H9 (cell line): ENCODE measurements at regions not wholly inside any gene's neighbourhood (a gene's known extent, or its start where the extent isn't known, plus 50 kb on each side); places are given as distances from the start of the nearest gene placed in this dataset.

Source experiments
- DNase-seq: peaks from one replicate; pipeline ENCODE4 v3.0.0-alpha.2; 2017
- H2AFZ ChIP-seq: one replicate; pipeline ENCODE4 v1.6.1; 2013; ENCODE audit warnings: mild to moderate bottlenecking, low read length, control low read depth, moderate library complexity
- H2AK5ac ChIP-seq: 2 replicates; pipeline ENCODE4 v1.6.1; 2013; ENCODE audit warnings: low read length, control low read depth, mixed read lengths; ENCODE audit not compliant: insufficient read length
- H2BK120ac ChIP-seq: one replicate; pipeline ENCODE4 v1.6.1; 2013; ENCODE audit warnings: low read depth, mild to moderate bottlenecking, low read length, control low read depth, inconsistent platforms; ENCODE audit not compliant: poor library complexity, severe bottlenecking
- H2BK12ac ChIP-seq: 2 replicates; pipeline ENCODE4 v1.6.1; 2013; ENCODE audit warnings: low read length, control low read depth, mixed read lengths, low read depth; ENCODE audit not compliant: insufficient read length
- H2BK15ac ChIP-seq: 2 replicates; pipeline ENCODE4 v1.6.1; 2013; ENCODE audit warnings: low read depth, low read length, control low read depth
- H2BK20ac ChIP-seq: one replicate; pipeline ENCODE4 v1.6.1; 2013; ENCODE audit warnings: low read depth, mild to moderate bottlenecking, low read length, control low read depth, inconsistent platforms; ENCODE audit not compliant: poor library complexity, severe bottlenecking
- H2BK5ac ChIP-seq: 2 replicates; pipeline ENCODE4 v1.6.1; 2013; ENCODE audit warnings: low read length, control low read depth, mixed read lengths; ENCODE audit not compliant: insufficient read length
- H3K14ac ChIP-seq: 2 replicates; pipeline ENCODE4 v1.6.1; 2013; ENCODE audit warnings: low read length, control low read depth; ENCODE audit not compliant: insufficient read depth
- H3K18ac ChIP-seq: 2 replicates; pipeline ENCODE4 v1.6.1; 2013; ENCODE audit warnings: low read depth, mild to moderate bottlenecking, mixed read lengths, low read length, control low read depth; ENCODE audit not compliant: insufficient read length
- H3K23ac ChIP-seq: 2 replicates; pipeline ENCODE4 v1.6.1; 2013; ENCODE audit warnings: low read length, control low read depth, mixed read lengths, low read depth; ENCODE audit not compliant: insufficient read length
- H3K23me2 ChIP-seq: 2 replicates; pipeline ENCODE4 v1.6.1; 2013; ENCODE audit warnings: low read depth, mild to moderate bottlenecking, mixed read lengths, low read length, control low read depth; ENCODE audit not compliant: insufficient read length, poor library complexity, severe bottlenecking
- H3K27ac ChIP-seq: 2 replicates; pipeline ENCODE4 v1.5.1; 2013; ENCODE audit warnings: low read length, control low read depth, mixed read lengths, low read depth; ENCODE audit not compliant: insufficient read length
- H3K27me3 ChIP-seq: 2 replicates; pipeline ENCODE4 v1.6.1; 2013; ENCODE audit warnings: low read length, control low read depth, inconsistent platforms; ENCODE audit not compliant: insufficient read depth
- H3K4ac ChIP-seq: 2 replicates; pipeline ENCODE4 v1.6.1; 2013; ENCODE audit warnings: low read depth, mild to moderate bottlenecking, control low read depth, inconsistent platforms, low read length, moderate library complexity
- H3K4me1 ChIP-seq: 2 replicates; pipeline ENCODE4 v1.6.1; 2013; ENCODE audit warnings: low read length, control low read depth, inconsistent platforms; ENCODE audit not compliant: insufficient read depth
- H3K4me2 ChIP-seq: 2 replicates; pipeline ENCODE4 v1.6.1; 2013; ENCODE audit warnings: low read length, control low read depth, mixed read lengths; ENCODE audit not compliant: insufficient read length, insufficient read depth
- H3K56ac ChIP-seq: 2 replicates; pipeline ENCODE4 v1.6.1; 2013; ENCODE audit warnings: low read depth, mild to moderate bottlenecking, mixed read lengths, low read length, control low read depth; ENCODE audit not compliant: insufficient read length
- H3K79me1 ChIP-seq: 2 replicates; pipeline ENCODE4 v1.6.1; 2013; ENCODE audit warnings: low read depth, mild to moderate bottlenecking, moderate library complexity, low read length, control low read depth, inconsistent platforms; ENCODE audit not compliant: insufficient read depth, poor library complexity, severe bottlenecking
- H3K79me2 ChIP-seq: 2 replicates; pipeline ENCODE4 v1.6.1; 2013; ENCODE audit warnings: low read length, control low read depth, inconsistent platforms; ENCODE audit not compliant: insufficient read depth
- H3K9ac ChIP-seq: 2 replicates; pipeline ENCODE4 v1.6.1; 2013; ENCODE audit warnings: low read length, control low read depth, mixed read lengths; ENCODE audit not compliant: insufficient read length; ENCODE audit errors: extremely low read depth
- H3K9me3 ChIP-seq: one replicate; pipeline ENCODE4 v1.6.1; 2013; ENCODE audit warnings: low read depth, low read length, inconsistent platforms; ENCODE audit not compliant: control insufficient read depth
- H3T11ph ChIP-seq: one replicate; pipeline ENCODE4 v1.6.1; 2013; ENCODE audit warnings: mild to moderate bottlenecking, low read length, control low read depth, inconsistent platforms
- H4K20me1 ChIP-seq: one replicate; pipeline ENCODE4 v1.6.1; 2013; ENCODE audit not compliant: control insufficient read depth, insufficient read length, insufficient read depth
- H4K5ac ChIP-seq: 2 replicates; pipeline ENCODE4 v1.6.1; 2013; ENCODE audit warnings: low read depth, mild to moderate bottlenecking, mixed read lengths, low read length, control low read depth; ENCODE audit not compliant: insufficient read length
- H4K8ac ChIP-seq: replicated peaks from 2 replicates; pipeline ENCODE4 v1.6.1; 2013; ENCODE audit warnings: low read length, control low read depth, mixed read lengths, low read depth; ENCODE audit not compliant: insufficient read length
- H4K91ac ChIP-seq: 2 replicates; pipeline ENCODE4 v1.6.1; 2013; ENCODE audit warnings: low read depth, mild to moderate bottlenecking, moderate library complexity, mixed read lengths, low read length, control low read depth; ENCODE audit not compliant: insufficient read length
- H3K27ac Mint-ChIP-seq, 3 experiments: 2 replicates in 2 of 3; 3 replicates in 1 of 3; pipeline ENCODE4 v1.8.0; 2020 to 2021; ENCODE audit warnings: mixed read lengths in 3 of 3, mild to moderate bottlenecking in 1 of 3, moderate library complexity in 1 of 3
- H3K27me3 Mint-ChIP-seq: 2 replicates; pipeline ENCODE4 v1.8.0; 2021; ENCODE audit warnings: low read depth, mild to moderate bottlenecking, moderate library complexity, mixed read lengths
- H3K36me3 Mint-ChIP-seq, 3 experiments: 2 replicates in 2 of 3; 3 replicates in 1 of 3; pipeline ENCODE4 v1.8.0; 2020 to 2021; ENCODE audit warnings: low read depth in 3 of 3, mixed read lengths in 3 of 3; ENCODE audit not compliant: insufficient read depth in 1 of 3
- H3K4me1 Mint-ChIP-seq, 2 experiments: 2 replicates each; pipeline ENCODE4 v1.8.0; 2020; ENCODE audit warnings: mixed read lengths in 2 of 2
- H3K4me3 Mint-ChIP-seq, 2 experiments: 2 replicates in 1 of 2; 3 replicates in 1 of 2; pipeline ENCODE4 v1.8.0; 2020 to 2021; ENCODE audit warnings: mild to moderate bottlenecking in 2 of 2, mixed read lengths in 2 of 2, moderate library complexity in 1 of 2
- H3K9me3 Mint-ChIP-seq, 2 experiments: 2 replicates in 1 of 2; 3 replicates in 1 of 2; pipeline ENCODE4 v1.8.0; 2020; ENCODE audit warnings: mild to moderate bottlenecking in 2 of 2, mixed read lengths in 2 of 2, moderate library complexity in 1 of 2
- CTCF ChIP-seq: fragments of 200-600 bp; sonication (generic); conservative IDR thresholded peaks from 3 replicates; pipeline ENCODE4 v1.8.0; 2021; ENCODE audit warnings: antibody characterized with exemption, mild to moderate bottlenecking
- WGBS: extraction: QIAGEN DNeasy Blood & Tissue Kit; methylation state at CpG from one replicate; pipeline ENCODE4 v1.1.7; 2013; ENCODE audit warnings: missing lambda C conversion rate, low lambda C conversion rate, mixed read lengths; ENCODE audit not compliant: insufficient read length; ENCODE audit errors: extremely low coverage; 5-methylcytosine and 5-hydroxymethylcytosine counted together

- Histone ChIP-seq H3K18ac (no peak overlapping the region), H3K23ac (no peak overlapping the region), H3K4ac (no peak overlapping the region), H4K91ac (no peak overlapping the region), H4K8ac (no peak overlapping the region), H3T11ph (no peak overlapping the region), H2AFZ (no peak overlapping the region), H4K5ac (no peak overlapping the region), H2BK5ac (no peak overlapping the region), H3K79me1 (no peaks in the 10 kb centered on the region), H2BK20ac (no peak overlapping the region), H4K20me1 (no peaks in the 10 kb centered on the region), H3K56ac (no peak overlapping the region), H3K4me2 (no peak overlapping the region), H3K9ac (no peak overlapping the region), H2BK12ac (no peak overlapping the region), H3K14ac (no peak overlapping the region), H3K79me2 (no peaks in the 10 kb centered on the region), H2AK5ac (no peak overlapping the region), H2BK15ac (no peak overlapping the region), H3K27ac (no peak overlapping the region), H3K23me2 (no peaks in the 10 kb centered on the region), H3K9me3 (no peaks in the 10 kb centered on the region), H3K27me3 (no peaks in the 10 kb centered on the region), H3K4me1 (no peaks in the 10 kb centered on the region), H2BK120ac (no peak overlapping the region)
- TF ChIP-seq CTCF: no peak
- peaks cover 5 to 14% (median 6%) of the 10 kb centered on the region in 3 experiments; a peak in 3 of 7 replicates for H3K36me3 Mint-ChIP-seq
- H3K4me1 Mint-ChIP-seq: 0 out of 4 replicates have a peak, but pooled peaks cover 0 to 2% of the 10 kb centered on the region in 2 experiments
- peaks cover 13 to 14% of the 10 kb centered on the region in 2 experiments; a peak in 4 of 5 replicates for H3K9me3 Mint-ChIP-seq
- peaks cover 21% of the 10 kb centered on the region for H3K27me3 Mint-ChIP-seq
- no peak for DNase-seq
- no peak overlapping the region for H3K4me3 Mint-ChIP-seq
- WGBS: no CpG with 5 or more reads among the region's 3 CpGs
- no peak overlapping the region for H3K27ac Mint-ChIP-seq
These were observed 271.4 kb downstream of the MSX2 start for GRCh38 chr5:174995827-174996226.
